ENCODE measurements at regions not wholly inside any gene's neighbourhood (a gene's known extent, or its start where the extent isn't known, plus 50 kb on each side); places are given as distances from the start of the nearest gene placed in this dataset.

DNA sequence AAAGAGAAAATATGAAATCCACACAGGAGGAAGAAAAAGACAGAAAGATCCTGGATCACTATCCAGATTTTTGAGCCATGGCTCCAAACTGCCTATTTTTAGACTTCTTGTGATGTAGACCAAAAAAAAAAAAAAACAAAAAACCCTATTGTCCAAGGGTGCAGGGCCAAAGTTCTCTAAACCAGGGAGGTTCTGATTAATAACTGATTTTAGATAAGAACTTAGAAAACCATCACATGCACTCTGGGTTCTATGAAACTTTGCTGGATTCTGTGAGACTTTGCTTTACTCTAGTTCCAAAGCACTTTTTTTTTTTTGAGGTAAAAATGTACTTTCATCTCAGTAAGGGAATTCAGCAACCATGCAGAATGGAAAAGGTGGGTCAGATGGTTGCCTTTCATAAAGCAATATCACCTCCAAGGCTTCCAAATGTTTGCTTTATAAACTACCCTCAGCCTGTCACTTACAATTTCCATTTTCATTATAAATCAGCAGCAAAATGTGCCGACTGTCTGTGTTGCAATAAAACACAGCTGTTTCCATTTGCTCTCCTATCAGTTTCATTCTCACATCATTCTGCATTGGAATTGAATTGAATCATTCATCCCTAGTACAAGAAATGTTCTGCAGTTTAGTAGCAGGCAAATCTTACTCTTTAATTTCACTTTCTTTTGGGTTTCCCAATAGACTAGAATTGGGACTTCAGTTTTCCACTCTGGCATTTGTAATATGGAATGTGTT, 1584.3 kb upstream of the RAG2 start:
- TF ChIP-seq TSC22D2 (CRISPR knock-in tag; IDR thresholded peaks at IDR 0.05; ENCODE audit: borderline replicate concordance): no peak
- no peak for TF ChIP-seq RAD21 (CRISPR knock-in tag; IDR thresholded peaks at IDR 0.05)
- no peak for TF ChIP-seq REPIN1 (CRISPR knock-in tag; IDR thresholded peaks at IDR 0.05; ENCODE audit: borderline replicate concordance, low read depth)
- TF ChIP-seq, protein P1, sequence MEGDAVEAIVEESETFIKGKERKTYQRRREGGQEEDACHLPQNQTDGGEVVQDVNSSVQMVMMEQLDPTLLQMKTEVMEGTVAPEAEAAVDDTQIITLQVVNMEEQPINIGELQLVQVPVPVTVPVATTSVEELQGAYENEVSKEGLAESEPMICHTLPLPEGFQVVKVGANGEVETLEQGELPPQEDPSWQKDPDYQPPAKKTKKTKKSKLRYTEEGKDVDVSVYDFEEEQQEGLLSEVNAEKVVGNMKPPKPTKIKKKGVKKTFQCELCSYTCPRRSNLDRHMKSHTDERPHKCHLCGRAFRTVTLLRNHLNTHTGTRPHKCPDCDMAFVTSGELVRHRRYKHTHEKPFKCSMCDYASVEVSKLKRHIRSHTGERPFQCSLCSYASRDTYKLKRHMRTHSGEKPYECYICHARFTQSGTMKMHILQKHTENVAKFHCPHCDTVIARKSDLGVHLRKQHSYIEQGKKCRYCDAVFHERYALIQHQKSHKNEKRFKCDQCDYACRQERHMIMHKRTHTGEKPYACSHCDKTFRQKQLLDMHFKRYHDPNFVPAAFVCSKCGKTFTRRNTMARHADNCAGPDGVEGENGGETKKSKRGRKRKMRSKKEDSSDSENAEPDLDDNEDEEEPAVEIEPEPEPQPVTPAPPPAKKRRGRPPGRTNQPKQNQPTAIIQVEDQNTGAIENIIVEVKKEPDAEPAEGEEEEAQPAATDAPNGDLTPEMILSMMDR (CRISPR knock-in tag; IDR thresholded peaks at IDR 0.05): no peak
- no peak for TF ChIP-seq RFXAP (CRISPR knock-in tag; IDR thresholded peaks at IDR 0.05; ENCODE audit: borderline replicate concordance)

Measured in HepG2 (cell line).